ENCODE measurements at regions not wholly inside any gene's neighbourhood (a gene's known extent, or its start where the extent isn't known, plus 50 kb on each side); places are given as distances from the start of the nearest gene placed in this dataset.

DNA sequence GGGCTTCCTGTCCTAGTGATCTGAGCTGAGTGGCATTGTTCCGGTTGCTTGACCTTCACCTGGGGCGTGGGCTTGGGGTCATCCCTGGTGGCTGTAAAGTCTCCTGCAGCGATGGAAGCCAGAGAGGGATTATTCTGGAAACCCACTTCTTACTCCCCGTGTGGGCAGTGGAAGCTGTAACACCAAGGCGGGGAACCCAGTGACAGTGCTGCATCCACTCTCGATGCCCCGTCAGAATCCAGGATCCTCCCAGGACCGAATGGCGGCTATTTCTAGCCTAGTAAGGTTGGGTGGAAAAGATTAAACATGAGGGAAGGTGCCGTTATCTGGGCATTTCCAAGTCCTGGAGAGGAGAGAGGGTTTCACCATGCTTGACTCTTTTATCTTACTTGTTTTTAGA, 280.6 kb downstream of the ZNF536 start:
- TF ChIP-seq EZH2phosphoT487 (IDR thresholded peaks at IDR 0.05; ENCODE audit: low read length), result no peak
- no peak for TF ChIP-seq EZH2 (optimal IDR thresholded peaks at IDR 0.05; ENCODE audit: low read depth, low read length)
- TF ChIP-seq, protein P1, sequence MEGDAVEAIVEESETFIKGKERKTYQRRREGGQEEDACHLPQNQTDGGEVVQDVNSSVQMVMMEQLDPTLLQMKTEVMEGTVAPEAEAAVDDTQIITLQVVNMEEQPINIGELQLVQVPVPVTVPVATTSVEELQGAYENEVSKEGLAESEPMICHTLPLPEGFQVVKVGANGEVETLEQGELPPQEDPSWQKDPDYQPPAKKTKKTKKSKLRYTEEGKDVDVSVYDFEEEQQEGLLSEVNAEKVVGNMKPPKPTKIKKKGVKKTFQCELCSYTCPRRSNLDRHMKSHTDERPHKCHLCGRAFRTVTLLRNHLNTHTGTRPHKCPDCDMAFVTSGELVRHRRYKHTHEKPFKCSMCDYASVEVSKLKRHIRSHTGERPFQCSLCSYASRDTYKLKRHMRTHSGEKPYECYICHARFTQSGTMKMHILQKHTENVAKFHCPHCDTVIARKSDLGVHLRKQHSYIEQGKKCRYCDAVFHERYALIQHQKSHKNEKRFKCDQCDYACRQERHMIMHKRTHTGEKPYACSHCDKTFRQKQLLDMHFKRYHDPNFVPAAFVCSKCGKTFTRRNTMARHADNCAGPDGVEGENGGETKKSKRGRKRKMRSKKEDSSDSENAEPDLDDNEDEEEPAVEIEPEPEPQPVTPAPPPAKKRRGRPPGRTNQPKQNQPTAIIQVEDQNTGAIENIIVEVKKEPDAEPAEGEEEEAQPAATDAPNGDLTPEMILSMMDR (IDR thresholded peaks at IDR 0.05; ENCODE audit: low read length), result no peak
- Histone ChIP-seq H3F3A (ENCODE audit: insufficient read depth, low read length) (no peaks in the 10 kb centered on the region), H3K9ac (ENCODE audit: low read length) (no peak overlapping the region), H3K36me3 (replicated peaks; ENCODE audit: insufficient read depth, low read length) (no peaks in the 10 kb centered on the region), H3K27me3 (replicated peaks; ENCODE audit: insufficient read depth, low read length) (peaks cover 68% of the 10 kb centered on the region), H3K79me2 (ENCODE audit: low read length) (no peaks in the 10 kb centered on the region), H3K27ac (ENCODE audit: low read length) (no peak overlapping the region), H3K9me2 (replicated peaks; ENCODE audit: insufficient read depth, low read length) (no peaks in the 10 kb centered on the region), H3K4me3 (ENCODE audit: low read length) (no peak overlapping the region), H3K9me3 (replicated peaks; ENCODE audit: insufficient read depth, low read length) (no peaks in the 10 kb centered on the region), H3K4me1 (ENCODE audit: low read length) (no peaks in the 10 kb centered on the region), H3K4me2 (ENCODE audit: low read depth, low read length) (no peak overlapping the region), H2AFZ (ENCODE audit: low read length) (no peak overlapping the region), H4K20me1 (ENCODE audit: insufficient read depth, low read length) (no peaks in the 10 kb centered on the region)
- no peak for DNase-seq

DNA sequence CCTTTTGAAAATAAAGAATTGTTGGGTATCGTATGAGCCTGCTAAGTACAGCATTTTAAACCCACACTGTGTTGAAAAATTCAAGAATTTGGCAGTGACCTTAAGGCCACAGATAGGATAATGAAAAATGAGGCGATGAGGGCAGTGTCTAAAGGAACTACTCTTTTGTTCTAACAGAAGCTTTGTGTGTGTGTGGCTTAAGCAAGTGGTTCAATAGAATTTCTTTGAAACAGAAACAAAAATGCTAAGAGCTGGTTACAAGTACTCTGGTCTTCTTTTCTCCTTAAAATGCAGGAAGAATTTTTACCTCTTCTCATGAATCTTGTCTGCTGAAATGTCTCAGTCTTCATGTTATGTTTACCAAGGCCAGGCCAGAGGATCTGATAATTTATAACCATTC, 279.5 kb downstream of the ZNF536 start:
- no peak for TF ChIP-seq EZH2phosphoT487 (IDR thresholded peaks at IDR 0.05; ENCODE audit: low read length)
- no peak for TF ChIP-seq EZH2 (optimal IDR thresholded peaks at IDR 0.05; ENCODE audit: low read depth, low read length)
- TF ChIP-seq, protein P1 (IDR thresholded peaks at IDR 0.05; ENCODE audit: low read length), result no peak
- H3K27ac ChIP-seq (ENCODE audit: low read length), result no peak overlapping the region
- H3K36me3 ChIP-seq (replicated peaks; ENCODE audit: insufficient read depth, low read length), result no peaks in the 10 kb centered on the region
- no peak for DNase-seq
- peaks cover 79% of the 10 kb centered on the region for H3K27me3 ChIP-seq (replicated peaks; ENCODE audit: insufficient read depth, low read length)
- H3K4me3 ChIP-seq (ENCODE audit: low read length), result no peak overlapping the region
- H3K4me2 ChIP-seq (ENCODE audit: low read depth, low read length), result no peak overlapping the region
- no peaks in the 10 kb centered on the region for H3K79me2 ChIP-seq (ENCODE audit: low read length)
- H2AFZ ChIP-seq (ENCODE audit: low read length), result no peak overlapping the region
- H3K9me2 ChIP-seq (replicated peaks; ENCODE audit: insufficient read depth, low read length), result no peaks in the 10 kb centered on the region
- H3K9me3 ChIP-seq (replicated peaks; ENCODE audit: insufficient read depth, low read length), result no peaks in the 10 kb centered on the region
- no peak overlapping the region for H3K9ac ChIP-seq (ENCODE audit: low read length)
- H4K20me1 ChIP-seq (ENCODE audit: insufficient read depth, low read length), result no peaks in the 10 kb centered on the region; the same call in 1 of the 2 replicates
- H3F3A ChIP-seq (ENCODE audit: insufficient read depth, low read length), result no peaks in the 10 kb centered on the region
- no peaks in the 10 kb centered on the region for H3K4me1 ChIP-seq (ENCODE audit: low read length)

DNA sequence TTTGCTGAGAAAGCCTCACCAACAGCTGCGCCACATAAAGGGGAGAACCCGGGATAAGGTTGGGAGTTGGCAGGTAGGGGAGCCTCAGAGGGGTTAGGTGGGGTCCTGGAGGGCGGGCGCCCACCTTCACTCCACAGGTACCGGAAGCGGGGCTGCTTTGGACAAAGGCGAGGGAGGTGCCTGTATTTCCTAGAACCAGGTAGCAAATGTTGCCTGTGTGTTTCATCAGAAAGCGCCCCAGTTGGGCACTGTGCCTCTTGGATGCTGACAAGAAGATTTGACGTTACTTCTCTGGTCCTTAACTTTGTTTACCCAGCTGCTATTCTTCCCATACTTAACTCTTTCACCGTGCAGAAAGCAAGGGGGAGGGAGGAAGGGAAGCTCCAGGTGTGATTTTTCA, 278.9 kb downstream of the ZNF536 start:
- DNase-seq, result no peak
- H3K4me1 ChIP-seq (ENCODE audit: low read length), result no peaks in the 10 kb centered on the region
- H4K20me1 ChIP-seq (ENCODE audit: insufficient read depth, low read length), result no peaks in the 10 kb centered on the region; the same call in 1 of the 2 replicates
- TF ChIP-seq EZH2 (optimal IDR thresholded peaks at IDR 0.05; ENCODE audit: low read depth, low read length) (no peak), EZH2phosphoT487 (IDR thresholded peaks at IDR 0.05; ENCODE audit: low read length) (no peak)
- TF ChIP-seq, protein P1 (IDR thresholded peaks at IDR 0.05; ENCODE audit: low read length), result no peak
- no peak overlapping the region for H2AFZ ChIP-seq (ENCODE audit: low read length)
- no peak overlapping the region for H3K4me3 ChIP-seq (ENCODE audit: low read length)
- H3K4me2 ChIP-seq (ENCODE audit: low read depth, low read length), result no peak overlapping the region
- no peak overlapping the region for H3K9ac ChIP-seq (ENCODE audit: low read length)
- peaks cover 85% of the 10 kb centered on the region for H3K27me3 ChIP-seq (replicated peaks; ENCODE audit: insufficient read depth, low read length)
- H3K9me2 ChIP-seq (replicated peaks; ENCODE audit: insufficient read depth, low read length), result no peaks in the 10 kb centered on the region
- no peak overlapping the region for H3K27ac ChIP-seq (ENCODE audit: low read length)
- H3F3A ChIP-seq (ENCODE audit: insufficient read depth, low read length), result no peaks in the 10 kb centered on the region
- H3K36me3 ChIP-seq (replicated peaks; ENCODE audit: insufficient read depth, low read length), result no peaks in the 10 kb centered on the region
- no peaks in the 10 kb centered on the region for H3K79me2 ChIP-seq (ENCODE audit: low read length)
- no peaks in the 10 kb centered on the region for H3K9me3 ChIP-seq (replicated peaks; ENCODE audit: insufficient read depth, low read length)

All from MM.1S (cell line).